Right ventricle myocardium inferior (tissue), 1 donor: ENCODE measurements at regions not wholly inside any gene's neighbourhood (a gene's known extent, or its start where the extent isn't known, plus 50 kb on each side); places are given as distances from the start of the nearest gene placed in this dataset.

Source experiments
- ATAC-seq: fragments of 200-7000 bp; cut with Tn5 transposase; one replicate; pipeline ENCODE4 v1.9.1; 2020; ENCODE audit warnings: mild to moderate bottlenecking, moderate library complexity
- DNase-seq: peaks from one replicate; pipeline ENCODE4 v3.0.0; 2021; ENCODE audit errors: missing footprints
- intact Hi-C: fragments of 100-400 bp; cut with DNase I; formaldehyde crosslinking; loops from one replicate; pipeline ENCODE4 v1.11.0; 2022
- donor health status: DM: no; HTN: yes; CAD: no; lungs with severe emphysema.

DNA sequence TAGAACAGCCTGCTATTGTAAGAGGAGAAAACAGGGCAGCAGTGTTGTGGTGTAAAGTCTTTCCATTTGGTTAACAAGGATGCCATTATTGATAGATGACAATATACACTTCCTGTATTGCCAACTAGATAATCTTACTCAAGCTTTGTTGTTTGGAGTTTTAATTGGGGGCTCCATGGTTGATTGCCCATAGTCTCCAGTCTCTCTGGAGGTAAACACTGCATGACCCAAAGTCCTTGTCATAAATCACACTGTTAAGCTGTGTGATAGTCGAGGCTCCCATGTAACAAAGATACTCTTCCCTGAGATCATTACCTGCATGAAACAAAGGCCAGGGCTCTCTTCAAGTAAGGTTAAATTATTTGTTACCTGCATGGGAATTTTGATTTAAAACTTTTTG lies 394.6 kb downstream of the C4orf33 start:
- intact Hi-C loops = no loop called here
- DNase-seq = no peak
- no peak for ATAC-seq

DNA sequence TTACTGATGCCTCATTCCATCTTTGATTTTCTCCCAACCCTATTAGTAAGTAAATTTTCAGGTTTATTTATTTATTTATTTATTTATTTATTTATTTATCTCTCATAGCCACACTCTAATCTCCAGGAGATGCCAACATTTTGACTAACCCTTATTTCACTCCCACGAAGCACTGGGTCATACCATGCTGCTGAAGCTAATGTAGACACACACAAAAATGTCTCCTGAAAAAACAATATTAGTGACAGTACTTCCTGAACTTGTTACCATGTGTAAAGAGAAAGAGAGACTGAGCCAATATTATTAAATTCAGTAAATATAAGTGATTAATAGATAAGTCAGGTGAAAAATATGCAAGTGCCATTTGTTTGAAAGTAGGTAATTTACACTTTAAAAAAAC lies 402.7 kb downstream of the C4orf33 start:
- ATAC-seq (no peak), DNase-seq (no peak)
- intact Hi-C loops = no loop called here

DNA sequence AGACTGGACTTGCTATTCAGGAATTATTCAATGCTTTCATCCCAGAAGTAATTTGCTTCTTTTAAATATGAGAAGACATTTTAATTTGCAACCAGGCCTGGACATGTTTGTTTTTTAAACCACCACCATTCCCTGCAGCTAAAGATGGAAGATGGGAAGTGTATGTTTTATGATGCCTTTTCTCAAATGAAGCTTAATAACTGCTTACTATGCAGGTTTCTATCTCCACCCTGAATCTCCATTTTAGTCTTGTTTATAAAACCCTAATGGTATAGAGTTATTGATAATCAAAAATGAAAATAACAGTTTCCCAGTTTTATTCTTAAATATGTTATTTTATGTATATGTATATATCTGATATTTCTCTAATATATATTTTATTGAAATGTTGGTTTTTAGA lies 418.9 kb downstream of the C4orf33 start:
- intact Hi-C loops = no loop called here
- ATAC-seq (no peak), DNase-seq (no peak)

DNA sequence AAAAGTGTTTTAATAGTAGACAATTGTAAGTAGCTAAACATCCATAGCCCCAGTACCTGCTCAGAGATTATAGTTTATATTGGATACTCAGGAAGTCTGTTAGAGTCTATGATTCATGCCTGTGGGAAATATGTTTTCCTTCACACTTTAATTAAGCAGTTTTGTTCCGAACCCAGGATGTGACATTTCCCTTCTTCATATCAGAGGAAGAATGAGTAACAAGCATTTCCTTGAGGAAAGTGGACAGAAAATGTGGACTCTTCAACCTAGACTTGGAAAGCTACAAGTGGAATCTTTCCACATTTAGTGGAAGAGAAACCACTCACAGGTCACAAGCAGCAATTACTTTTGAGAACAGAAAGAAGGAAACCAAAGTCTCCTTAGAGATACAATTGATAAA lies 419.4 kb downstream of the C4orf33 start:
- DNase-seq = no peak
- ATAC-seq = no peak
- intact Hi-C loops = no loop called here

DNA sequence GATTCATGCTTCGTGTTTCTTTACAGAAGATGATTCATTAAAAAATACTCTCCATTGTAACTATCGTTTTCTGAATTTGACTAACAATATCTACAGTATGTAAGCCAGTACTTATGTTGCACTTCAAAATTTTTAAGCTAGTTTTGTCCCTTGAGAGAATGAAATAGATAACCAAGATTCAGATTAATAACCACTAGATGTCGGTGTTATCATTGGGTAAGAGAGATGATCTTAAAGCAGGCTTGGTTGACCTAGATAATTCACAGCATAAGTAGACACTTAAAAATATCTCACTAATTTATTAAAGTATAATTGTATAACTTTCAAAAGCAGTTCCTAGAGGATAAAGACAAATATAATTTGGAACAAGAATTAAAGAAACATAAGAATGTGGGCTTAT lies 430.9 kb downstream of the C4orf33 start:
- no peak for DNase-seq
- intact Hi-C loops = no loop called here
- ATAC-seq = no peak

DNA sequence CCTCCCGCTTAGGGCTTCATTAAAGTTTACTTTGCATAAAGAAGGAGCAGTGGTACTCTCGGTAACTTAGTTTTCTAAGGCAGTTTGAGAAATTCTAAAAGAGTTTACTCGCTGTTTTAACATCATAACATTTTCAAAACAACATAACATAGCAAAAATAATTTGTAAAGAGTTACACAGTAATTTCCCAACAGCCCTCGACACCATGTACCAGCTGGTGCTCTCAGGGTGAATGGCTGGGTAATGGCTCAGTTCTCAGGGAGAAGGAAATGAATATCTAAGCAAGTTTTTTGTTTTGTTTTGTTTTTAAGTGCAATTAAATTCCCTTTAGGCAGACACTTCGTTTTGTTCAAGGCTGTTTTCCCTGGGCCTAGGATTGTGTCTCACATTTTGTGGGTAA lies 435.3 kb downstream of the C4orf33 start:
- intact Hi-C loops = no loop called here
- ATAC-seq = no peak
- DNase-seq = no peak

DNA sequence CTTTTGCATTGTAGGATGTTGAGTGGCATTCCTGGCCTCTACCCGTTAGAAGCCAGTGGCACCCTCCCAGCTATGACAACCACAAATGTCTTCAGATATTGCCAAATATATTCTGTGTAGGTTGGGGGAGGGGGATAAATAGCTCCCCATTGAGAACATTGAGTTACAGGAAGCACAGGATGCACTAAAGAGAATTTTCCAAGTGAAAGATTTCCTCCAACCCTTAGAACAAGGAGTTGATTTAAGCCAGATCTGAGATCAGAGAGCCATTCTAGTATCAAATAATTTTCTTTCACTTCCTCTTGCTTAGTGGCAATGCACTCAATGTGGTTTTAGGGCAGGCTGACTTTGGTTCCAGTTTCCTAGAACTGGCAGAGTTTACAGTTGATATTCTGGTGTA lies 436.6 kb downstream of the C4orf33 start:
- intact Hi-C loops = no loop called here
- DNase-seq (no peak), ATAC-seq (no peak)

DNA sequence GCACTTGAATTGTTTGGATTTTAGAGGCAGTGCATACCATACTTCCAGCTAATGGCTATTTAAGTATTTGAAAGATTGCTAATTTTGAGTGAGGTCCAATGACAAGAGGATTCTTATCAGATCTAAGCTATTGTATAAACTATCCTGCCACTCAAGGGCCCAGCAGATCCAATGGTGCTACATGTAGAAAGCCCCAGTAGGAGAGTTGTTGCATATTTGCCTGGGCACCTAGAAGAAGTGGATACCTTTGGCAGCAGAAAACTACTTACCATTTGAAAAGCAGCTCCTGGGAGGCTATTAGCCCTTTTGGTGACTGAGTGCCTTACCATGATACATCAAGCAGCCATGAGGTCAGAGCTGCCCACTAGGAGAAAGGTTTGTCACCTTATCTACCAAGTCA lies 447.3 kb downstream of the C4orf33 start:
- ATAC-seq (no peak), DNase-seq (no peak)
- intact Hi-C loops = no loop called here

DNA sequence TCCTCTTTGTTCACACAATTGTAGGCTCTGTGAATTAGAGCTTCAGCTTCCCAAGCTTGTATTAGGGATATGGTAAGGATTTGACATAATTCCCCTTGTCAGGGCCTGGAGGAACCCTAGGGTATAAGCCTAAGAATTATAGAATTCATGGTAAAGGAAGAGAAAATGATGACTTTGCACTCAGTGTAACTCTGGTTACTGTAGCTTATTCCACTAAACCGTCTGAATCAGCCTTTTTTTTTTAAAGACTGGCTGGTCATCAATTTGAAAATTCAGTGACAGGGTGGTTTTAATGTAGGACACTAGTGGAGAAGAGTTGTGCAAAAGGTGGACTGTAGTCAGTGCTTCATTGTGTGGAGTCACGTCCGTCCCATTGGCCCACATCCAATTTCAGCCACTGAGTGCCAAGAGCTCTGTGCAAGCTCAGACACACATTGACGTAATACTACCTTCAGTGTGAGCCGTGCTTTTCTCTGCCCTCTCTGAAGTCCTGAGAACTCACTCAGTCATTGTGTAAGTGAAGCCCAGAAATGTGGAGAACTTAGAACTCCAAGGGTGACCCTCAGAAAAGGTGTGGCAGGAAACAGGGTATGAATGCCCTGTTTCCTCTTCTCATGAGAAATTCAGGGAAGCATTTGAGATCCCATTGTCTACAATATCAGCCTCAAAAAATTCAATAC lies 449.8 kb downstream of the C4orf33 start:
- intact Hi-C loops = no loop called here
- peak; percentile 85 for DNase-seq
- ATAC-seq = peak; percentile 97

DNA sequence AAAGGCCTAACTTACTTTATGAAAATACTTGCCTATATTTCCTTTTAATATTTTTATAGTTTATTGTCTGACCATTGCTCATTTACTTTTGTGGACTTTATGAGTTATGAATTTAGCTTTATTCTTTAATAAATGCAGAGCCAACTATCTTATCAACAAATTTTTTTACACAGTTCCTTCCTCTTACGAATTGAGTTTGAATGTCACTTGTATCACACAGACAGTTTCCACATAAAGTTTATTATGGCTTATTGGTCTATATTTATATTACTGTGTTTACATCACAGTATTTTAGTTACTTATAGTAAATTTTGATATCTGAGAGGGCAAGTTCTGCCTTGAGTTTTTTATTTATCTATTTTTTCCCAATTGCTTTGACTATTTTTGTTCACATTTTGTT lies 450.6 kb downstream of the C4orf33 start:
- intact Hi-C loops = no loop called here
- ATAC-seq (no peak), DNase-seq (no peak)

DNA sequence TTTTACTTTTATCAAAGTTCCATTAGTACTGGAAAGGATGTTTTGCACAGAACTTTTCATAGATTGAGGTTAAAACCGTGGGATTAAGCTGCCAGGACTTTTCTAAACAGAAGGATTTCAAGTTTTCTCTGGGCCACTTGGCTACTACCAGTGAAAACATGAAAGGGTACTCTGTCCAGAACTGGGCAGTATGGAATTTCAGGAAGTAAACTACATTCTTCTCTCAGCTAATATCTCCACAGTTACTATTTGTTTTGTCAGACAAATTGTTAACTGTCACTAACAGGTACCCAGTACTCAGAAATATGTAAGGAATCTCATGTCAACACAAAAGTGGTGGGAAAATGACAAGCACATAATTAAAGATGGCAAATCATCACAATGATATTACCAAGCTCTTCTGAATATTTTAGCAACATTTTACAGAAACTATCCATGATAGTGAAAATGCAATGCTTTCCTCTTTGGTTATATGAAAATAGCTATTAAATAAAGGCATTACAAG lies 454.4 kb downstream of the C4orf33 start:
- ATAC-seq (no peak), DNase-seq (no peak)
- intact Hi-C loops = no loop called here

DNA sequence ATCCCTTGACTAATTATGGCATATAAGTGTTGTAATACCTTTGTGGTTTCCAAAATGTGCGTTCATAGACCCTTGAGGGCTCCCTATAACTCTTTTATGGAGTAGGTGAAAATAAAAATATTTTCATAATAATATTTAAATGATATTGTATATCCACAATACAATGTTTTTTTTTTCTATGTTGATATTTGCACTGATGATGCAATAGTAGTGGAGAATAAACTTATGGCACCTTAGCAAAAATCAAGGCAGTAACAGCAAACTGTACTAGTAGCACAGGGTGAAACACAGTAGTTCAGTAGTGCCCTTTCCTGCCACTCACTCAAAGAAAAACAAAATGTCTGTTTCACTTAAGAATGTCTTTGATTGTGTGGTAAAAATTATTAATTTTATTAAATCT lies 465.3 kb downstream of the C4orf33 start:
- DNase-seq = no peak
- ATAC-seq = no peak
- intact Hi-C loops = no loop called here

DNA sequence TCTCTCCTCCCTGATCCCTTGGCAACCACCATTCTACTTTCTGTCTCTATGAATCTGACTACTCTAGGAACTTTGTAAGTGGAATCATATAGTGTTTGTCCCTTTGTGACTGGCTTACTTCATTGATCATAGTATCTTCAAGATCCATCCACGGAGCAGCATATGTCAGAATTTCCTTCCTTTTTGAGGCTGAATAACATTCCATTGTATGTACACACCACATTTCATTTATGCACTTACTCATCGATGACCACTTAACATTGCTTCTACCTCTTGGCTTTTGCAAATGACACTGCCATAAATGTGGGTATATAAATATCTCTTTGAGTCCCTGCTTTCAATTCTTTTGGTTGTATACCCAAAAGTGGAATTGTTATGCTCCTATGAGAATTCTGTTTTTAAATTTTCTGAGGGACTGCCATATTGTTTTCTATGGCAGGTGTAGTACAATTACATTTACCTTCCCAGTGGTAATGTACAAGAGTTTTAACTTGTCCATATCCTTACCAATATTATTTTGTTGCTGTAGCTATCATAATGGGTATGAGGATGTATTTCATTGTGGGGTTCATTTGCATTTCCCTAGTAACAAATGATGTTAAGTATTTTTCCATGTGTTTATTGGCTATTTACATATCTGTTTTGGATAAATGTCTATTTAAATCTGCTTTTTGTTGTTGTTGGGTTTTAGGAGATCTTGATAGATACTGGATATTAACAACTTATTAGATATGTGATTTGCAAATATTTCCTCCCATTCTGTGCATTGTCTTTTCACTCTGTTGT lies 466.1 kb downstream of the C4orf33 start:
- intact Hi-C loops = no loop called here
- ATAC-seq (no peak), DNase-seq (no peak)

DNA sequence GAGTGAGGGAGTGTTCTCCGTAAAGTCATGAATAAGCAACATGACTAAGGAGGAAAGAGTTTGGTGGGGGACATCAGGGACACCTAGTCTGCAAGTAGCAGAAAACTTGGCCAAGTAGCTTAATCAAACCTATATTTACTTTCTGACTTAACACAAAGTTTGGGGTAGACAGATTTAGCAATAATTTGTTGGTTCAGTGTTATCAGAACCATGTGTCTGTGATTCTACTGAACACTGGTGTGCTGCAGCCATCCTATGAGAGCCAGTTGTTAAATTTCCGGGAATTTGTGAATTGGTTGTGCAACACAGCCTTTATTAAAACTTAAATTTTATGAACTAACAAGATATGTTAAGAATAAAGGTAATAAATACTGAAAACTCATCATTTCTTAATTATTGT lies 469.3 kb downstream of the C4orf33 start:
- intact Hi-C loops = no loop called here
- ATAC-seq (no peak), DNase-seq (no peak)

DNA sequence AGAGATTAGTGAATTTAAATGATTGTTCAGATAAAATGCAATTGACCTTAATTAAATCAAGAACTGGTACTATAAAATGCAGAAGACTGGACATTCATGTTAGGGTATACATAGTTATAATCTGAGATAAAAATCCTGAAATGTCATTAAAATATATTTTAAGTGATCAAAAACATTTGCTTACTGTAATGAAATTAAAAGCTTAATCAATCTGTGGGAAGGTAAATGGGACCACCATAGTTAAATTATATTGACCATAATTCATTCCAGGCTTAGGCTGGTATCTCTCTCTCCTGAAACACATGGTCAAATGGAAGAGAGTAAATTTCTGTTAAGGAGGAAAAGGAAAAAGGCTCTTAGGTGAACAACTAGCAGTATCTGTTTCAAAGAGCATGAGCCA lies 474.4 kb downstream of the C4orf33 start:
- intact Hi-C loops = no loop called here
- DNase-seq = no peak
- no peak for ATAC-seq

DNA sequence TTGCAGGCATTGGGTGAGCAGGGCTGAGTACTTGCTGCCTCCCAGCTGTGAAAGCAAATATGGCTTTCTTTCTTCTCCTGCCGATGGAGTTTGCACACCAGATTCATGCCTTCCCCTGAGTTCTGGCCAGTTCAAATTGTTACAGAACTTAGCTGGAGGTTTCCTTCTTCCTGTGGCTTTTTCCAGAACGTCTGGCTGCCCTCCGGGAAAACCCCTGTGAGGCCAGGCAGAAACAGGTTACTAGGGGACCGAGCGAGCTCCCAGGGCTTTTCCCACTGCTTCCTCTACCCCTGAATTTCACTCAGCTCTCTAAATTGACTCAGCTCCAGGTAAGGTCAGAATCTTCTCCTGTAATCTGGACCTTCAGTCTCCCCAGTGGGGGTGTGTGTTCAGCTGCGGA lies 482.4 kb downstream of the C4orf33 start:
- intact Hi-C loops = no loop called here
- DNase-seq (no peak), ATAC-seq (no peak)

DNA sequence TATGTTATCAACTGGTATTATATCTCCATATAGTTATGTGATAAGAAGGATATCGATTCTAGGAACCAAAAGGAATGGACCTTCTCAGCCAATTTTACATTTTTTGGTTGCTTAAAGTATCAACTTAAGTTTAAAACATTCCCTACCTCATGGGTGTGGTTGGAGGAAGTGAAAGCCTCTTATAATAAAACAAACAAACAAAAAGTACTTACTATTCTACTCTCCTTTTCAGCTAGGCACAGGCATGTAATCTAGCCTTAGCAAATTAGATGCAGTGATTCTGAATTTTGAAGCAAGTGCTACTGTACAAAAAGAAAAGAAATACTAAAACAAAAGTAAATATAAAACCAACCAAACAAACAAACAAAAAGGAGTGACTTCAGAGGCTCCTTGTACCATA lies 485.4 kb downstream of the C4orf33 start:
- DNase-seq (no peak), ATAC-seq (no peak)
- intact Hi-C loops = no loop called here

DNA sequence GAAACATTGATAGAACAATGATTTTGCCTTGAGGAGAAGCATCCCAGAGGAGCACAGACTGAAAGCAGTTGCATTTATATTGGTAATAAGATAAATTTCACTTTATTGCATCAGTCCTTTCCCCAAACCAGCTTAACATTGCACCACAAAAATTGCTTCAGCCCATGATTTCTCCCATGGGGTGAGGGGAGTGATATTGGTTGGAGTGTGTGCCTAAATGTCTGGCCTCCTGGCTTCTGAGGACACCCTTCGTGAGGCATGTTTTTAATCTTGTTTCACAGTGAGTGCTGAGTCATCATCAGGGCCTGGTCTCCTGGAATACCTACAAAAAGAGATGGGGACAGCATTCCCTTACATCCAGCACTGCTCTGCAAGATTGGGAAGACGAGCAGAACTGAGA lies 487.9 kb downstream of the C4orf33 start:
- no peak for DNase-seq
- peak; percentile 97 for ATAC-seq
- intact Hi-C loops = no loop called here

DNA sequence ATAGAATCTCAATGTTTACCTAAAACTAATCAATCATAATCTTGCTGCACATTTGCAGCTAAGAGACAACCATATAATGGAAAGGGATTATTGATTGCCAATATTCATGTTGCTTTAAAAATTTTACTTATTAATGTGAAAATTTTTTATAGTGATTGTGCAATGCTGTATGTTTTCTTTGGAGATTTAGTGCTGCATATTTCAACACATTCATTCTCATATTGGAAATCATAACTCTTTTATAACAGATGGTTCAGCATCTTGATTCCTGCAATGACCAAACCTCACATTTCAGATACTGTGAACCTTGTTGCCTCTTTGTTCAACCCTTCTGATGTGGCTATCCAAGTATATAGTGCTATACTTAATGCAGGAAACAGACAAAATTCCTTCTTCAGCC lies 502.6 kb downstream of the C4orf33 start:
- no peak for ATAC-seq
- no peak for DNase-seq
- intact Hi-C loops = no loop called here

DNA sequence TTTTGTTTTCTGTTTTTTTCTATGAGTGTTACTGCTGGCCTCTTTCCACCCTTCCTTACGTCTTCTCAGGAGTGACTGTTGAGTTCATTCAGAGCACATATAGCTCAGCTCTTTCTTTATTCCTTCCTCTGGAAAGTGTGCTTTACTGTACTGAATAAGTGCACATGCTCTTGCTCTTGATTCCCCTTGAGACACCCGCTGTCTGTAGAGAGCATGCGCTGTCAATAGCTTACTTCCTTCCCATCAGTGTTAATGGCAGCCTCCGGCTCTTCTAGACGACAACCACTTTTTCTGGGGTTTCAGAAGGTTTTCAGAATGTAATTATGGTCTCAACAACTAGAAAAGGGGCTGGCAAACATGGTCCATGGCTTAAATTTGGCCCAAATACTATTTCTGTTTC lies 504.9 kb downstream of the C4orf33 start:
- DNase-seq (no peak), ATAC-seq (no peak)
- intact Hi-C loops = no loop called here

DNA sequence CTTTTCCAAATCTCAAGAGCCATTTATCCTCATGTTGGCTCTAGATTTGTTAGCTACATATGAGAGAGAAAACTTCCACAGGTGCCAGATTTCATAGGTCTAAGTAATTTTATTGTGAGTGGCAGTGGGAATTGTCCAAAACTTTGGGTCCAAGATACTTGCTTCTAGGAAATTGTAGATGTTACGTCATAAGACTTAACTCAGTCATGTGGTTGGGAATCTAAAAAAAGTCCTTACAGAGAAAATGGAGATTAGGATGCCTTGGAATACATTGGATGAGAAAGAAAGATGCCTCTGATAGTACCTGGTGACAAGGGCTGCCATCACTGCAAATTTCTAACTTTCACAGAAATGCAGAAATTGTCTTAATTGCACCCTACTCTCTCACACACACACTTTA lies 506.5 kb downstream of the C4orf33 start:
- intact Hi-C loops = no loop called here
- ATAC-seq (no peak), DNase-seq (no peak)
